ENCODE measurements at regions not wholly inside any gene's neighbourhood (a gene's known extent, or its start where the extent isn't known, plus 50 kb on each side); places are given as distances from the start of the nearest gene placed in this dataset.
"Not testable (repeated sequence)": the region's sequence is repeated elsewhere in the genome, so short reads cannot be mapped to it uniquely, and the experiment has no call there.

GRCh38 chr5:77869116-77869798 lies 93.1 kb upstream of the TBCA start:
- DNase-seq (ENCODE audit: low spot score) = no peak

- no peak for DNase-seq (ENCODE audit: low spot score)
Observed at GRCh38 chr5:77867914-77868313, 91.8 kb upstream of the TBCA start.

- DNase-seq (ENCODE audit: low spot score) = no peak
Observed at GRCh38 chr5:77867194-77867691, 91.1 kb upstream of the TBCA start.

GRCh38 chr5:77866198-77866597 lies 90.1 kb upstream of the TBCA start:
- no peak for DNase-seq (ENCODE audit: low spot score)

GRCh38 chr5:77864997-77865396 lies 88.9 kb upstream of the TBCA start:
- no peak for DNase-seq (ENCODE audit: low spot score)

- DNase-seq (ENCODE audit: low spot score) = no peak
Observed at GRCh38 chr5:77863181-77863580, 87.0 kb upstream of the TBCA start.

GRCh38 chr5:77861576-77861975 lies 85.4 kb upstream of the TBCA start:
- no peak for DNase-seq (ENCODE audit: low spot score)

GRCh38 chr5:77859306-77859705 lies 83.2 kb upstream of the TBCA start:
- no peak for DNase-seq (ENCODE audit: low spot score)

- not testable (repeated sequence) for DNase-seq (ENCODE audit: low spot score)
Observed at GRCh38 chr5:77858678-77859077, 82.5 kb upstream of the TBCA start.

- no peak for DNase-seq (ENCODE audit: low spot score)
Observed at GRCh38 chr5:77855369-77855768, 79.2 kb upstream of the TBCA start.

GRCh38 chr5:77853353-77853907 lies 77.3 kb upstream of the TBCA start:
- DNase-seq (ENCODE audit: low spot score) = no peak

- DNase-seq (ENCODE audit: low spot score) = no peak
Observed at GRCh38 chr5:77852514-77853352, 76.6 kb upstream of the TBCA start.

- DNase-seq (ENCODE audit: low spot score) = no peak
Observed at GRCh38 chr5:77852068-77852513, 76.0 kb upstream of the TBCA start.

- DNase-seq (ENCODE audit: low spot score) = no peak
Observed at GRCh38 chr5:77851176-77852067, 75.3 kb upstream of the TBCA start.

GRCh38 chr5:77850536-77851175 lies 74.5 kb upstream of the TBCA start:
- DNase-seq (ENCODE audit: low spot score) = no peak

GRCh38 chr5:77849308-77849900 lies 73.3 kb upstream of the TBCA start:
- no peak for DNase-seq (ENCODE audit: low spot score)

GRCh38 chr5:77847814-77848290 lies 71.7 kb upstream of the TBCA start:
- no peak for DNase-seq (ENCODE audit: low spot score)

- DNase-seq (ENCODE audit: low spot score) = no peak
Observed at GRCh38 chr5:77847129-77847460, 71.0 kb upstream of the TBCA start.

- DNase-seq (ENCODE audit: low spot score) = no peak
Observed at GRCh38 chr5:77846422-77847128, 70.4 kb upstream of the TBCA start.

- no peak for DNase-seq (ENCODE audit: low spot score)
Observed at GRCh38 chr5:77845324-77845646, 69.1 kb upstream of the TBCA start.
